GM12874 (cell line): ENCODE measurements at regions not wholly inside any gene's neighbourhood (a gene's known extent, or its start where the extent isn't known, plus 50 kb on each side); places are given as distances from the start of the nearest gene placed in this dataset.

ENCODE experiments used
- CTCF ChIP-seq: IDR thresholded peaks from 2 replicates; pipeline ENCODE4 v1.5.1; 2011; ENCODE audit warnings: low read depth, mild to moderate bottlenecking, control low read depth, low read length, moderate library complexity; ENCODE audit not compliant: insufficient read depth

GRCh38 chr3:157979022-157979421 is 127.2 kb downstream of the SHOX2 start:
- TF ChIP-seq CTCF = no peak

- TF ChIP-seq CTCF = no peak
These were observed 144.6 kb downstream of the SHOX2 start for GRCh38 chr3:157961665-157962064.

GRCh38 chr3:157958457-157958856 is 147.8 kb downstream of the SHOX2 start:
- TF ChIP-seq CTCF = no peak

- no peak for TF ChIP-seq CTCF
These were observed 149.4 kb downstream of the SHOX2 start for GRCh38 chr3:157956850-157957249.

- no peak for TF ChIP-seq CTCF
These were observed 150.0 kb downstream of the SHOX2 start for GRCh38 chr3:157956176-157956575.

GRCh38 chr3:157953565-157953964 is 152.7 kb downstream of the SHOX2 start:
- TF ChIP-seq CTCF = no peak

- TF ChIP-seq CTCF = no peak
These were observed 157.4 kb downstream of the SHOX2 start for GRCh38 chr3:157948605-157949383.
